Fibroblast of the aortic adventitia (primary cell): ENCODE measurements at regions not wholly inside any gene's neighbourhood (a gene's known extent, or its start where the extent isn't known, plus 50 kb on each side); places are given as distances from the start of the nearest gene placed in this dataset.

Source experiments
- DNase-seq: peaks from one replicate; pipeline ENCODE4 v3.0.0-alpha.2; 2010; ENCODE audit warnings: low read depth
- H3K4me3 ChIP-seq: 2 replicates; pipeline ENCODE4 v1.5.1; 2011; ENCODE audit warnings: low read depth, mild to moderate bottlenecking, control low read depth, low read length, moderate library complexity
- TF ChIP-seq, protein P1 (sequence below): IDR thresholded peaks from 2 replicates; pipeline ENCODE4 v1.5.1; 2011; ENCODE audit warnings: mild to moderate bottlenecking, low read length, control low read depth, inconsistent platforms; ENCODE audit not compliant: insufficient read depth

DNA sequence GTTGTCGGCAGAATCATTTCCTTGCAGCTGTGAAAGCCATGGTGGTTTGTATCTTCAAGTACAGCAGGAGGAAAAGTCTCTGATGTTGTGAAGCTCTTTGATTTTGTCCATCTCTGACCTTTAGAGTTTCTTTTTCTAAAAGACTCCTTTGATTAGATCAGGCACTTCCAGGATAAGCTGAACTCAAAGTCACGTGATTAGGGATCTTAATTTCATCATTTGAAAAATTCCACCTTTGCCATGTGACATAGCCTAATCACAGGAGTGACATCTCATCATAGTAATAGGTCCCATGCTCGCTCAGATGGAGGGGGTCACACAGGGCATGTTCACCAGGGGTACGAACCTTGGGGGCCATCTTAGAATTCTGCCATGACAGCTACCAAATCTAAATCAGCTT, 441.5 kb upstream of the CDH4 start:
- DNase-seq = no peak
- no peak overlapping the region for H3K4me3 ChIP-seq
- TF ChIP-seq, protein P1, sequence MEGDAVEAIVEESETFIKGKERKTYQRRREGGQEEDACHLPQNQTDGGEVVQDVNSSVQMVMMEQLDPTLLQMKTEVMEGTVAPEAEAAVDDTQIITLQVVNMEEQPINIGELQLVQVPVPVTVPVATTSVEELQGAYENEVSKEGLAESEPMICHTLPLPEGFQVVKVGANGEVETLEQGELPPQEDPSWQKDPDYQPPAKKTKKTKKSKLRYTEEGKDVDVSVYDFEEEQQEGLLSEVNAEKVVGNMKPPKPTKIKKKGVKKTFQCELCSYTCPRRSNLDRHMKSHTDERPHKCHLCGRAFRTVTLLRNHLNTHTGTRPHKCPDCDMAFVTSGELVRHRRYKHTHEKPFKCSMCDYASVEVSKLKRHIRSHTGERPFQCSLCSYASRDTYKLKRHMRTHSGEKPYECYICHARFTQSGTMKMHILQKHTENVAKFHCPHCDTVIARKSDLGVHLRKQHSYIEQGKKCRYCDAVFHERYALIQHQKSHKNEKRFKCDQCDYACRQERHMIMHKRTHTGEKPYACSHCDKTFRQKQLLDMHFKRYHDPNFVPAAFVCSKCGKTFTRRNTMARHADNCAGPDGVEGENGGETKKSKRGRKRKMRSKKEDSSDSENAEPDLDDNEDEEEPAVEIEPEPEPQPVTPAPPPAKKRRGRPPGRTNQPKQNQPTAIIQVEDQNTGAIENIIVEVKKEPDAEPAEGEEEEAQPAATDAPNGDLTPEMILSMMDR = no peak

DNA sequence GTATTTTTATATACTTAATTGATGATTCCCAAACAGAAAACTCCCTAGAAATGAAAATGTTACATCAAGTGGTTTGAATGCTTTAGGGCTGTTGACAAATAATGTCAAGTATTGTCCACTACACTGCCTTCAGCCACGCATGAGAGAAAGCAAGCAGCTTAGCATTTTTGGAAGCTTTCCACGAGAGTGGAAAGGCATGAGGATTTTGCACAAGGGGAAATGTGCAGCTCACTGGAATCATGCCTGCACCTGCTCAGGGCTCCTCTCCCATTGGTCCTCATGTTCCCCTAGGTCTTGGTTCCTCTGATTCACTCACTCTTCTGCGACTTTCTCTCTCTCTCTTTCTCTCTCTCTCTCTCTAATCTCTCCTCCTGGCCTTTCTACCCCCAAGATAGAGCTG, 439.5 kb upstream of the CDH4 start:
- TF ChIP-seq, protein P1 = no peak
- no peak for DNase-seq
- H3K4me3 ChIP-seq = no peak overlapping the region

DNA sequence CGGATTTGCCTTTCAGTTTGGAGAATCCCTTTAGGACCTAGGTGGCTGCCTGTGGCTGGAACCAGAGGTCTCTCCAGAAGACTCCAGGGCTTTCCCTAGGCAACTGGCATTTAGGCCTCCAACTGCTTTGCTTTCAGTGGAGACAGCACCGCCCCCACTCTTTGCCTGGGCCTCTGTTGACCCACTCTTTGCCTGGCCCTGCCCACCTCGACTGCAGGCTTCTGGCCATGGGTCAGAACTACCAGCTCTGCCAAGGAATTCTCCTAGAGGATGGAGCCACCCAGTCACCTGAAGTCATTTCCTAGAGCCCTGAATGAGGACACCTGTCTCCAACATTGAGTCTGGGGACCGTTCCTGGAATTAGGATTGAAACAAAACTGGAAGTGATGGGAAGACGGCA, 439.0 kb upstream of the CDH4 start:
- TF ChIP-seq, protein P1 = no peak
- H3K4me3 ChIP-seq = no peak overlapping the region
- DNase-seq = no peak

DNA sequence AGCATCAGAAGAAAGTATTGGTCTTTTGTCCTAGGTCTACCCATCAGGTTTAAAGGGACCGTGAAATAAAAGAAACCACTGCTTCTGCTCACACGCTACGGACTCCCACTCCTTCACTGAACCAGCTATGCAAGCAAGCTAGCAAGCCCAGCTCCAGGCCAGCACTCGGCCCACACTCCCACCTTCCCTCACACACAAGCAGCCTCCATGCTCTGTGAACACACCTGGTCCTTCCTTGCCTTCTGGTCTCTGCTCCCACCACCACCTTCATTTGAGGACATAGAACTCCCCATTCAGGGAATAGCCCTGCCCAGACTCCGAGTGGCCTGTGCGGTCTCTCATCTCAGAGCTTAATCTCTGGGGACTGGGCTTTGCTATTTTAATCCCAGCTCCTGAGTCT, 436.4 kb upstream of the CDH4 start:
- H3K4me3 ChIP-seq = no peak overlapping the region
- TF ChIP-seq, protein P1 = no peak
- DNase-seq = no peak

DNA sequence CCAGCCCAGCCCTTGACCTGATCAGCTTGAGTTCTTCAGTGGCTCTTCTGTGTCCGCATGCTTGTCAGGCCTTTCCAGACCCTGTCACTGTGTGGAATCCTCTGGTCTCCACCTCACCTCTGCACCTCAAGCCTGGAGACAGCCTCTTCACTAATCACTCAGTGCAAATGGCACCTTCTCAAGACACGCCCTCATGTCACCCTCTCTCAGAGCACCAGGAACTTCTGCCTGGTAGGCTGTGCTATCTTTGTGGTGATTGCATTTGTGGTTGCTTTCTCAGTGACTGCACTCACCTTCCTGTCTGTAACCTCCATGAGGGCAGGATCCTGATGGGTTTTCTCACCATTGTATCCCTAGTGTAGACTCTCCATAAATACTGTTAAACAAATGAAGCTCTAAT, 435.2 kb upstream of the CDH4 start:
- TF ChIP-seq, protein P1 = no peak
- no peak for DNase-seq
- no peak overlapping the region for H3K4me3 ChIP-seq

DNA sequence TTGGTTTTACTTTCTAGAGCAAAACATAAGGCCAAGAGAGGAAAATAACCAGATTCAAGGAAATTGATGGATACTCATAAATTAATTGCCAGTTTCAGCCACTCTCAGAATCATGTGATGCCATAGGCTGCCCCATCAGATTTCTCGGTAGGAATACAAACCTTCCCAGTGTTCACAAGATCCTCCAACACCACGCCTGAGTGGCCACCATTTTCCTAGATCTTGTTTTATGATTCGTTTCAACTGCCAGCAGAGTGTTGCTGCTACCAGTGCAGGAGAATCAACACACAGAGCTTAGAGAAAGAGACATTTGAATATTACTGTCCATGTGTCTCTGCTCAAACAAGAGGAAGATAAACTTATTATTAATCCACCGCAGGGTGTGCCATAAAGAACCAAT, 434.2 kb upstream of the CDH4 start:
- TF ChIP-seq, protein P1 = no peak
- DNase-seq = no peak
- H3K4me3 ChIP-seq = no peak overlapping the region

DNA sequence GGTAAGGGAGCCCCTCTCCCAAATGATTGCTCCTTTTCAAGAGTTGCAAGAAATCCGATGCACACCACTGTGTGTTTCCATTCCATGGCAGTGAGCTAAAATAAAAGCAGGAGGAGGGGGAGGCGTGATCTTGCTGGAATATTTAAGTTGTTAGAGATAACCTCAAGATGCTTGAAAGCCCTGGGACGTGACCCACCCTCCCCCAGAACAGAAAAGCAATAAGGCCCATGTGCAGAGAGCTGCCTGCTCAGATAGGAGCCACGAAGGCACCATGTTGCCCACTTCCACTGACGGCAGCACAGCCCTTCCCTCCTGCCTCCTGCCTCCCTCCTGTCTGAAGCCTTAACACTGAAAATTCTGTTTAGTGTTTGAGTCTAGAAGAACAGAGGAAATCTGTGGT, 432.6 kb upstream of the CDH4 start:
- DNase-seq = no peak
- H3K4me3 ChIP-seq = no peak overlapping the region
- TF ChIP-seq, protein P1 = no peak
